K562 (cell line): ENCODE measurements at regions not wholly inside any gene's neighbourhood (a gene's known extent, or its start where the extent isn't known, plus 50 kb on each side); places are given as distances from the start of the nearest gene placed in this dataset.

ENCODE experiments used
- ARHGAP35 ChIP-seq: fragments of 450-650 bp; IDR thresholded peaks from 2 replicates; pipeline ENCODE4 v1.6.1; 2018; ENCODE audit not compliant: partially characterized antibody
- EZH2 ChIP-seq: IDR thresholded peaks from 2 replicates; pipeline ENCODE4 v1.6.1; 2012; ENCODE audit warnings: low read depth, mild to moderate bottlenecking, inconsistent platforms, low read length, borderline replicate concordance
- NFE2 ChIP-seq: IDR thresholded peaks from 2 replicates; pipeline ENCODE4 v1.6.1; 2014; ENCODE audit warnings: antibody characterized with exemption, low read depth
- PHF8 ChIP-seq: fragments of 200-600 bp; sonication (generic); IDR thresholded peaks from 2 replicates; pipeline ENCODE4 v1.6.1; 2012; ENCODE audit warnings: mixed run types, mild to moderate bottlenecking, inconsistent platforms, low read length, moderate library complexity, borderline replicate concordance
- TEAD4 ChIP-seq, 2 experiments: sonication (generic) in 1 of 2; formaldehyde crosslinking in 1 of 2; IDR thresholded peaks; 2 replicates each; pipeline versions ENCODE4 v1.6.1 to v1.8.0; 2012 to 2022; ENCODE audit warnings: borderline replicate concordance in 1 of 2, inconsistent platforms in 1 of 2, low read length in 1 of 2, mild to moderate bottlenecking in 1 of 2, missing genetic modification reagents in 1 of 2
- ZNF217 ChIP-seq: sonication (generic); formaldehyde crosslinking; IDR thresholded peaks from 2 replicates; pipeline ENCODE4 v1.8.0; 2022; ENCODE audit warnings: mild to moderate bottlenecking, missing genetic modification reagents
- TF ChIP-seq, protein P1 (sequence below), 3 experiments: IDR thresholded peaks in 2 of 3; conservative IDR thresholded peaks in 1 of 3; 2 replicates each; pipeline ENCODE4 v1.5.1; 2011 to 2012; ENCODE audit warnings: low read length in 3 of 3, mild to moderate bottlenecking in 3 of 3, control low read depth in 2 of 3, improper control_type of control experiment in 1 of 3, inconsistent platforms in 1 of 3, low read depth in 1 of 3, mixed read lengths in 1 of 3, moderate library complexity in 1 of 3; ENCODE audit not compliant: insufficient read depth in 2 of 3

DNA sequence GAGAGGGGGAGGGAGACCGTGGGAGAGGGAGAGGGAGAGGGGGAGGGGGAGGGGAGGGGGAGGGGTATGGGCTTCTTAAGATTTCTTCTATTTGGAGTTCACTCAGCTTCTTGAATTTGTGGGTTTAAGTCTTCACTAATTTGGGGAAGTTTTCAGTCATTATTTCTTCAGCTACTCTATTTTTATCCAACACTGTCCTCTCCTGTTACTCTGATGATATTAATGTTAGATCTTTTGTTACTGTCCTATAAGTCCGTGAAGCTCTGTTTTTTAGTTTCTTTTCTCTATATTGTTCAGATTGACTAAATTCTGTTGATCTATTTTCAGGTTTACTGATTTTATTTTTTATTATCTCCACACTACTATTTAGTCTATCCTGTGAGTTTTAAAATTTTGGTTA lies 351.5 kb upstream of the TPM1 start:
- TF ChIP-seq, protein P1, sequence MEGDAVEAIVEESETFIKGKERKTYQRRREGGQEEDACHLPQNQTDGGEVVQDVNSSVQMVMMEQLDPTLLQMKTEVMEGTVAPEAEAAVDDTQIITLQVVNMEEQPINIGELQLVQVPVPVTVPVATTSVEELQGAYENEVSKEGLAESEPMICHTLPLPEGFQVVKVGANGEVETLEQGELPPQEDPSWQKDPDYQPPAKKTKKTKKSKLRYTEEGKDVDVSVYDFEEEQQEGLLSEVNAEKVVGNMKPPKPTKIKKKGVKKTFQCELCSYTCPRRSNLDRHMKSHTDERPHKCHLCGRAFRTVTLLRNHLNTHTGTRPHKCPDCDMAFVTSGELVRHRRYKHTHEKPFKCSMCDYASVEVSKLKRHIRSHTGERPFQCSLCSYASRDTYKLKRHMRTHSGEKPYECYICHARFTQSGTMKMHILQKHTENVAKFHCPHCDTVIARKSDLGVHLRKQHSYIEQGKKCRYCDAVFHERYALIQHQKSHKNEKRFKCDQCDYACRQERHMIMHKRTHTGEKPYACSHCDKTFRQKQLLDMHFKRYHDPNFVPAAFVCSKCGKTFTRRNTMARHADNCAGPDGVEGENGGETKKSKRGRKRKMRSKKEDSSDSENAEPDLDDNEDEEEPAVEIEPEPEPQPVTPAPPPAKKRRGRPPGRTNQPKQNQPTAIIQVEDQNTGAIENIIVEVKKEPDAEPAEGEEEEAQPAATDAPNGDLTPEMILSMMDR (IDR thresholded peaks at IDR 0.05 in 2 of 3, conservative IDR thresholded peaks at IDR 0.05 in 1 of 3; ENCODE audit: insufficient read depth in 2 of 3, low read depth in 1 of 3, low read length in 3 of 3): no peak
- TF ChIP-seq EZH2 (no peak), NFE2 (no peak), PHF8 (no peak), ARHGAP35 (no peak), TEAD4 (IDR thresholded peaks at IDR 0.05; ENCODE audit: low read length) (no peak), TEAD4 (CRISPR knock-in tag; IDR thresholded peaks at IDR 0.05; ENCODE audit: borderline replicate concordance) (no peak), ZNF217 (CRISPR knock-in tag) (no peak)
